Colonic mucosa (tissue), 4 donors: ENCODE measurements at regions not wholly inside any gene's neighbourhood (a gene's known extent, or its start where the extent isn't known, plus 50 kb on each side); places are given as distances from the start of the nearest gene placed in this dataset.

Experiments used
- DNase-seq: peaks from one replicate; pipeline ENCODE4 v3.0.0-alpha.2; 2020
- H3K27ac ChIP-seq: fragments of 200-600 bp; one replicate; pipeline ENCODE4 v1.8.0; 2021
- H3K27me3 ChIP-seq: fragments of 200-600 bp; one replicate; pipeline ENCODE4 v1.8.0; 2021
- H3K36me3 ChIP-seq: fragments of 200-600 bp; one replicate; pipeline ENCODE4 v1.8.0; 2021
- H3K4me1 ChIP-seq: fragments of 200-600 bp; one replicate; pipeline ENCODE4 v1.8.0; 2021; ENCODE audit warnings: mild to moderate bottlenecking
- H3K4me3 ChIP-seq: fragments of 200-600 bp; one replicate; pipeline ENCODE4 v1.8.0; 2021
- H3K9ac ChIP-seq, 2 donors: one replicate each; pipeline ENCODE4 v1.7.0; 2013; ENCODE audit warnings: control low read depth in 2 of 2, low read depth in 2 of 2, low read length in 2 of 2
- H3K9me3 ChIP-seq: fragments of 200-600 bp; one replicate; pipeline ENCODE4 v1.8.0; 2021
- intact Hi-C: fragments of 100-400 bp; cut with DNase I; formaldehyde crosslinking; loops from one replicate; pipeline ENCODE4 v1.14.1; 2022
- TF ChIP-seq, protein P1 (sequence below): fragments of 200-600 bp; IDR thresholded peaks from one replicate; pipeline ENCODE4 v1.8.0; 2022; ENCODE audit warnings: antibody characterized with exemption, mild to moderate bottlenecking
- donor health status: healthy.
- donor health status: DM: no; HTN: no; CAD: no.
- donor health status: DM: no; HTN: no; CAD: no.

DNA sequence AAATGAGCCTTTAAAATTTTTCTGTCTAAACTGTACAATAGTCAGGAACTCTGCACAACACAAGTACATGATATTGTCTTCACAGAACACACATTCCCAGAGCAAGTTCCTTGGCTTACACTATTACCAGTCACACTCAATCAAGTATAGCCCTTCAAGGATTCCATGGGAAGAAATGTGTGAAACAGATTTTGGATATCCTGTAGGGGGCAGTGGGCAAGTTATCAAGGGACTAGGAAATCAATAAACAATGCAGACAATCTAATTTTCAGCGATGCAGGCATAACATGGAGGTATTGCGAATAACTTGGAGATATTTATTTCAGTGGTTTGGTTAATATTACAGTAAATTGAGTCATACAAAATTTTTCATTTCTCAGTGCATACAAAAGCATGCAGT is 1171.5 kb upstream of the NUDT12 start:
- Histone ChIP-seq H3K27me3 (no peaks in the 10 kb centered on the region), H3K9me3 (no peaks in the 10 kb centered on the region), H3K4me1 (no peaks in the 10 kb centered on the region), H3K4me3 (no peak overlapping the region), H3K36me3 (no peaks in the 10 kb centered on the region), H3K27ac (no peak overlapping the region), H3K9ac (no peak overlapping the region)
- intact Hi-C loops = no loop called here
- DNase-seq = no peak
- TF ChIP-seq, protein P1, sequence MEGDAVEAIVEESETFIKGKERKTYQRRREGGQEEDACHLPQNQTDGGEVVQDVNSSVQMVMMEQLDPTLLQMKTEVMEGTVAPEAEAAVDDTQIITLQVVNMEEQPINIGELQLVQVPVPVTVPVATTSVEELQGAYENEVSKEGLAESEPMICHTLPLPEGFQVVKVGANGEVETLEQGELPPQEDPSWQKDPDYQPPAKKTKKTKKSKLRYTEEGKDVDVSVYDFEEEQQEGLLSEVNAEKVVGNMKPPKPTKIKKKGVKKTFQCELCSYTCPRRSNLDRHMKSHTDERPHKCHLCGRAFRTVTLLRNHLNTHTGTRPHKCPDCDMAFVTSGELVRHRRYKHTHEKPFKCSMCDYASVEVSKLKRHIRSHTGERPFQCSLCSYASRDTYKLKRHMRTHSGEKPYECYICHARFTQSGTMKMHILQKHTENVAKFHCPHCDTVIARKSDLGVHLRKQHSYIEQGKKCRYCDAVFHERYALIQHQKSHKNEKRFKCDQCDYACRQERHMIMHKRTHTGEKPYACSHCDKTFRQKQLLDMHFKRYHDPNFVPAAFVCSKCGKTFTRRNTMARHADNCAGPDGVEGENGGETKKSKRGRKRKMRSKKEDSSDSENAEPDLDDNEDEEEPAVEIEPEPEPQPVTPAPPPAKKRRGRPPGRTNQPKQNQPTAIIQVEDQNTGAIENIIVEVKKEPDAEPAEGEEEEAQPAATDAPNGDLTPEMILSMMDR = no peak

DNA sequence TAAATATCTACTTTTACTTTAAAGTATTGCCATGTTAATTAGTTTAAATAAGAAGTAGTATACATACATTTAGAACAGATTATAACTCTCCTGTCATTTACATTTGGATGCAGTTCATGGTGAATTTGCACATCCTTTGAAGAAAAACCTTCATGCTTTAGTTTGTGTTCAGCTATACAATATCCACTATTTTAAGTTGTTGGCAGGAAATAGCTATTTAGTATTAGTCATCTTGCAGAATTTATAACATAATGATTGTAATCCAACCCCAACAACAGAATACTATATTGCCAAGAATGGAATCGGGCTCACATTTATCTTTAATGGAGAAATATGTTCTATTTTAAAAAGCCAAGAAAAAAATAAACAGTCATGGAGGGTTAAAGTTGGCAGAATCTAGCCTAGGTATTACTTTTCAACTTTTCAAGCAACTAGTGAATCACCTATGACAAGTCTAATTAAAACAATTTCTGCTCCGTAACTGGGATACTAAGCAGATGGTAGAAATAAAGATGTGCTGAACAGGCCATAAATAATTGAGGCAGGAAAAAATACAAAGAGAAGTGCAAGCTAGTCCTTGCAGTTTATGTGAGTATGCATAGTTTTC is 1170.6 kb upstream of the NUDT12 start:
- H3K27ac ChIP-seq = no peak overlapping the region
- no peak overlapping the region for H3K4me3 ChIP-seq
- H3K27me3 ChIP-seq = no peaks in the 10 kb centered on the region
- H3K36me3 ChIP-seq = no peaks in the 10 kb centered on the region
- DNase-seq = no peak
- TF ChIP-seq, protein P1 = no peak
- no peak overlapping the region for H3K9ac ChIP-seq
- H3K9me3 ChIP-seq = no peaks in the 10 kb centered on the region
- no peaks in the 10 kb centered on the region for H3K4me1 ChIP-seq
- intact Hi-C loops = no loop called here

DNA sequence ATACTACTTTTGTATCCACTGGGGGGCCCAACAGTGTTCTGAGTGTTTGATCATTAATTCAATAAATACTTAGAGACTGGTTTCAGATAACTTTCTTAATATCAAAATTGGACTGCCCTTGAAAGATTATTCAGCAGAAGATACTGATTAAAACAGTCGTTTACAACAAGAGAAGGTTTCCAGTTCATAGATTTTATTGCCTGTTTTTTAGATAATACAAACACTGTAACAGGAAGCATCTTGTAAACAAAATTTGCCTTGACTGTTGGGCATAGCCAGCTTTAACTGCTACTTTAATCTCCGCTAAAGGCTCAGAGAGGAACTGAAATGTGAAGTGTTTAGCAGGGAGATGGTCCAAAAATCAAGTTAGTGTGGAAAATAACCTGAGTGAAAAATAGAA is 1168.7 kb upstream of the NUDT12 start:
- Histone ChIP-seq H3K27ac (no peak overlapping the region), H3K36me3 (no peaks in the 10 kb centered on the region), H3K9me3 (no peaks in the 10 kb centered on the region), H3K4me1 (no peaks in the 10 kb centered on the region), H3K4me3 (no peak overlapping the region), H3K9ac (no peak overlapping the region), H3K27me3 (no peaks in the 10 kb centered on the region)
- intact Hi-C loops = no loop called here
- DNase-seq = no peak
- TF ChIP-seq, protein P1 = no peak

DNA sequence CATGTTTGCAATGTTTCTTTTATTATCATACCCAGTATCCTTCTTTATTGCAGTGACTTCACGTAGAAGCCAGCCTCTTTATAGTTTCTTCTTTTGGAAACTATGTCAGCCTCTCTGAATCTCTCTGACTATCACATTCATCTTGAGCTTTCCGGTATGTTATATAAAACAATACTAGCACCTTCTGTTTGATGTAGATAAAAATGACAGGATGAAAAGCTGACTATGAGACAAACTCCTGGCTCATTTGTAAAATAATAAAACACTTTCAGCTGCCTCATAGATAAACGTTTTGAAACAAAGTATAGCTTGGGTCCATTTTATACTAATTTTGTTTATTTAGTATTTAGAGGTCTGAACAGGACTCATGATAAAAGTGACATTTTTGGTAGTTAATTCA is 1145.4 kb upstream of the NUDT12 start:
- Histone ChIP-seq H3K27me3 (no peaks in the 10 kb centered on the region), H3K27ac (no peak overlapping the region), H3K4me1 (no peaks in the 10 kb centered on the region), H3K4me3 (no peak overlapping the region), H3K9me3 (no peaks in the 10 kb centered on the region), H3K9ac (no peak overlapping the region), H3K36me3 (no peaks in the 10 kb centered on the region)
- no peak for DNase-seq
- intact Hi-C loops = no loop called here
- TF ChIP-seq, protein P1 = no peak

DNA sequence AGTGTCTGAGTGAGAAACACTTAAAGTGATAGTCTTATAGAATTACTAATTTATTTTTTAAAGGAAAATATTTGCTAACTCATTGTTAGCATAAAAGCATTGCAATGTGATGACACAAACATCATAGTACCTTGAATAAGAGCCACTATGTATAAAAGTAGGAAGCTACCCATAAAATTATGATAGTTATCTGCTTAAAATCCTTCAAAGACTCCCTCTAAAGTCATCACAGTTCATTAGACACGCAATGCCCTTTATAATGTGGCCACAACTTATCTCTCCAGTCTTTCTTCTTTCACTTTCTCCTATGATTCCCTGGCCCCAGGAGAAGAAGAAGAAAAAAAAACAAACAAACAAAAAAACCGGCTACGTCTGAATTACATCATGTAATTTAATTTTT is 1144.0 kb upstream of the NUDT12 start:
- Histone ChIP-seq H3K9me3 (no peaks in the 10 kb centered on the region), H3K4me3 (no peak overlapping the region), H3K9ac (no peak overlapping the region), H3K27me3 (no peaks in the 10 kb centered on the region), H3K36me3 (no peaks in the 10 kb centered on the region), H3K4me1 (no peaks in the 10 kb centered on the region), H3K27ac (no peak overlapping the region)
- DNase-seq = no peak
- TF ChIP-seq, protein P1 = no peak
- intact Hi-C loops = no loop called here
